Mesendoderm (in vitro differentiated cells): ENCODE measurements at regions not wholly inside any gene's neighbourhood (a gene's known extent, or its start where the extent isn't known, plus 50 kb on each side); places are given as distances from the start of the nearest gene placed in this dataset.

Source experiments
- DNase-seq: peaks from one replicate; pipeline ENCODE4 v3.0.0; 2013
- H2AK5ac ChIP-seq: 2 replicates; pipeline ENCODE4 v1.6.1; 2013; ENCODE audit warnings: low read length, inconsistent platforms
- H2BK120ac ChIP-seq: 2 replicates; pipeline ENCODE4 v1.6.1; 2013; ENCODE audit warnings: low read depth, mild to moderate bottlenecking, low read length, moderate library complexity, mixed read lengths
- H2BK15ac ChIP-seq: replicated peaks from 2 replicates; pipeline ENCODE4 v1.6.1; 2013; ENCODE audit warnings: low read depth, mild to moderate bottlenecking, moderate library complexity
- H2BK5ac ChIP-seq: 2 replicates; pipeline ENCODE4 v1.6.1; 2013; ENCODE audit warnings: low read length, inconsistent platforms
- H3K18ac ChIP-seq: 2 replicates; pipeline ENCODE4 v1.6.1; 2013; ENCODE audit warnings: mild to moderate bottlenecking, low read length, mixed read lengths
- H3K23ac ChIP-seq: one replicate; pipeline ENCODE4 v1.6.1; 2013; ENCODE audit warnings: low read length
- H3K27ac ChIP-seq: 2 replicates; pipeline ENCODE4 v1.5.1; 2013; ENCODE audit warnings: low read depth, mild to moderate bottlenecking, inconsistent platforms, low read length, moderate library complexity
- H3K27me3 ChIP-seq: 2 replicates; pipeline ENCODE4 v1.6.1; 2013; ENCODE audit warnings: low read length, control low read depth, mild to moderate bottlenecking, inconsistent platforms; ENCODE audit not compliant: insufficient read depth, poor library complexity
- H3K36me3 ChIP-seq: 2 replicates; pipeline ENCODE4 v1.6.1; 2013; ENCODE audit warnings: low read length, inconsistent platforms; ENCODE audit not compliant: control insufficient read depth, insufficient read depth
- H3K4ac ChIP-seq: one replicate; pipeline ENCODE4 v1.6.1; 2013; ENCODE audit warnings: low read depth, mild to moderate bottlenecking, low read length, moderate library complexity
- H3K4me1 ChIP-seq: 2 replicates; pipeline ENCODE4 v1.6.1; 2013; ENCODE audit warnings: low read depth, low read length, inconsistent platforms; ENCODE audit not compliant: control insufficient read depth
- H3K4me2 ChIP-seq: 2 replicates; pipeline ENCODE4 v1.6.1; 2013; ENCODE audit warnings: low read length
- H3K4me3 ChIP-seq: 2 replicates; pipeline ENCODE4 v1.5.1; 2013; ENCODE audit warnings: mild to moderate bottlenecking, low read length
- H3K56ac ChIP-seq: one replicate; pipeline ENCODE4 v1.6.1; 2013; ENCODE audit warnings: low read length
- H3K79me1 ChIP-seq: 2 replicates; pipeline ENCODE4 v1.6.1; 2013; ENCODE audit warnings: low read length, inconsistent platforms
- H3K79me2 ChIP-seq: 2 replicates; pipeline ENCODE4 v1.6.1; 2013; ENCODE audit warnings: mild to moderate bottlenecking, low read length; ENCODE audit not compliant: control insufficient read depth, insufficient read depth
- H3K9ac ChIP-seq: 2 replicates; pipeline ENCODE4 v1.6.1; 2013; ENCODE audit warnings: low read length, inconsistent platforms
- H4K5ac ChIP-seq: one replicate; pipeline ENCODE4 v1.6.1; 2013; ENCODE audit warnings: low read length
- H4K8ac ChIP-seq: one replicate; pipeline ENCODE4 v1.6.1; 2013; ENCODE audit warnings: low read depth, mild to moderate bottlenecking, control low read depth, low read length, moderate library complexity
- WGBS: extraction: QIAGEN DNeasy Blood & Tissue Kit; methylation state at CpG from one replicate; pipeline ENCODE4 v1.1.7; 2013; ENCODE audit warnings: low lambda C conversion rate, missing lambda C conversion rate; ENCODE audit not compliant: insufficient coverage; ENCODE audit errors: extremely low coverage; 5-methylcytosine and 5-hydroxymethylcytosine counted together

DNA sequence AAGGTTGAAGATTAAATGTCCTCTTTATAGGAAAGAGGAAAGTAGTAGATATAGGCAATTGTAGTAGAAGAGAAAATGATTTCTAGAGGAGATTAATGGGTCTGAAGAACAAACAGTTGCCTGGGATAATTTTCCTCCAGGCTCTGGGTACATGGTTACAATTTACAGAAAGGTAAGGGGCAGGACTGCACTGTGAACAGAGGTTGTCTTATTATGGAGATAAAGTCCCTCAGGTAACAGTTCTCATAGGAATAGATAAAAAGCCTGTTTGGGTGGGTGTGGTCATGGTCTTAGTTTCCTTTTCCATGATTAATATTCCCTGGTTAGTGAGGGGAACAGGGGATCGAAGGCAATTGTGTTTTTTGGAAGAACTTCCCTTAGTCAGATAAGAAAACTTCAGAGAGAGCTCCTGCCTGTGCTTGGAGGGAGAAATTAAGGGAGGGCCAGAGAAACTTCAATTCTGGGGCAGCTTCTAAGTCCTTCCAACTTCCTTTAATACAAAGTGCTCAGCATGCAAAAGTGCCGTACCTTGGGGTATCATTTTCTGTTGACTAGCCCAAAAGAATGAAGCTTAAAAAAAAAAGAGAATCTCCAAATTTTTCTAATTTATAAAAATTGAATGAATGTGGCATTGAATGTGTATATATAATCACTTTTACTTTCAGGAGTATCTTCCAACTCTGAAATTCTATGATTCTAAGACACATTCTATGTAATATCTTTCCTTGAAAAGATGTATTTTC, 295.4 kb upstream of the USP25 start:
- DNase-seq, result no peak
- Histone ChIP-seq H3K4me2 (no peak overlapping the region), H4K5ac (no peak overlapping the region), H4K8ac (no peak overlapping the region), H3K9ac (no peak overlapping the region), H2BK120ac (no peak overlapping the region), H3K56ac (no peak overlapping the region), H3K23ac (no peak overlapping the region), H3K4ac (no peak overlapping the region), H3K36me3 (no peaks in the 10 kb centered on the region), H2AK5ac (no peak overlapping the region), H3K79me1 (no peaks in the 10 kb centered on the region), H3K27ac (no peak overlapping the region), H2BK5ac (no peak overlapping the region), H3K27me3 (no peaks in the 10 kb centered on the region), H3K4me1 (no peaks in the 10 kb centered on the region), H2BK15ac (no peak overlapping the region), H3K18ac (no peak overlapping the region), H3K79me2 (no peaks in the 10 kb centered on the region), H3K4me3 (no peak overlapping the region)
- WGBS, result no CpG with 5 or more reads among the region's 2 CpGs

DNA sequence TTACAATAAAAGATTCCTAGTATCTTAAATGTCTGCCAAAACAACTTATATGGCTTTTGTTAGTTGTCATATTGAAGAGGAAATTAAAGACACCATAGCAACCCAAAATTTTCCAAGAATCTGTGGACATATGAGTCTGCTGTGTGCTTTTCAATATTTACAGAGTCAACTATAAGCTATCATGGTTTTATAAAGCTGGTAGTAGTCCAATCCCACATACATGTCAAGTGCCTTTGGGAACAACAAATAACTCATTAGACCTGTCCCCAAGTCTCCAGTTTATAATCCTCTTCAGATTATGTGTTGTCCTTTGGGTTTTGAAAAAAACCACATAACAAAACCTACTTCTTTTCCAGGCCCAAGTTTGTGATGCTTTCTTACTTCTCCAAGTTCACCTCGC, 293.8 kb upstream of the USP25 start:
- Histone ChIP-seq H3K27ac (no peak overlapping the region), H3K79me1 (no peaks in the 10 kb centered on the region), H2AK5ac (no peak overlapping the region), H3K18ac (no peak overlapping the region), H3K4me3 (no peak overlapping the region), H3K36me3 (no peaks in the 10 kb centered on the region), H3K4me2 (no peak overlapping the region), H4K8ac (no peak overlapping the region), H3K9ac (no peak overlapping the region), H3K27me3 (no peaks in the 10 kb centered on the region), H3K56ac (no peak overlapping the region), H2BK5ac (no peak overlapping the region), H2BK15ac (no peak overlapping the region), H3K79me2 (no peaks in the 10 kb centered on the region), H3K4me1 (no peaks in the 10 kb centered on the region), H3K23ac (no peak overlapping the region), H4K5ac (no peak overlapping the region), H3K4ac (no peak overlapping the region), H2BK120ac (no peak overlapping the region)
- DNase-seq, result no peak
- WGBS, result no CpG with 5 or more reads among the region's 1 CpG

DNA sequence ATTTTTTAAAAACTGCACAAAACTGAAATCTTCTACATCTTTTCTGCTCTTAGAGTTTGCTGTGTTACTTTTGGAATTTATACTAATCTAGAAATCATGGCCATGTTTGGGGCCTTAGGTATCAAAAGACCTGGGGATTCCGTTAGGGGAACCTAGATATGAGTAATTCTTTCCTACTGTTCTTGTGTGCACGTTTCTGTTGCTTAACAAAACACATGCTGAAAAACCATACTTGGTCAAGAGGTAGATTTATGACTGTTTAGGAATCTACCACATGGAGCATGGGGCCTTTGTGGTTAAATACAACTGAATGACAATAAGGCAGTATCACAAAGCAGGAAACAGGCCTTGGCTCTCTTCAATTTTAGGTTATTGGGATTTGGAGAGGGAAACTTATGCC, 291.9 kb upstream of the USP25 start:
- no peak overlapping the region for H3K9ac ChIP-seq
- H3K4me3 ChIP-seq, result no peak overlapping the region
- H3K36me3 ChIP-seq, result no peaks in the 10 kb centered on the region
- no peak for DNase-seq
- H2AK5ac ChIP-seq, result no peak overlapping the region
- H3K23ac ChIP-seq, result no peak overlapping the region
- no peak overlapping the region for H2BK15ac ChIP-seq
- H2BK5ac ChIP-seq, result no peak overlapping the region
- H2BK120ac ChIP-seq, result no peak overlapping the region
- no peak overlapping the region for H4K8ac ChIP-seq
- no peak overlapping the region for H4K5ac ChIP-seq
- H3K4ac ChIP-seq, result no peak overlapping the region
- H3K79me1 ChIP-seq, result no peaks in the 10 kb centered on the region
- H3K56ac ChIP-seq, result no peak overlapping the region
- WGBS, result no CpG with 5 or more reads among the region's 2 CpGs
- no peak overlapping the region for H3K27ac ChIP-seq
- H3K18ac ChIP-seq, result no peak overlapping the region
- no peaks in the 10 kb centered on the region for H3K79me2 ChIP-seq
- H3K4me2 ChIP-seq, result no peak overlapping the region
- no peaks in the 10 kb centered on the region for H3K4me1 ChIP-seq
- H3K27me3 ChIP-seq, result no peaks in the 10 kb centered on the region

DNA sequence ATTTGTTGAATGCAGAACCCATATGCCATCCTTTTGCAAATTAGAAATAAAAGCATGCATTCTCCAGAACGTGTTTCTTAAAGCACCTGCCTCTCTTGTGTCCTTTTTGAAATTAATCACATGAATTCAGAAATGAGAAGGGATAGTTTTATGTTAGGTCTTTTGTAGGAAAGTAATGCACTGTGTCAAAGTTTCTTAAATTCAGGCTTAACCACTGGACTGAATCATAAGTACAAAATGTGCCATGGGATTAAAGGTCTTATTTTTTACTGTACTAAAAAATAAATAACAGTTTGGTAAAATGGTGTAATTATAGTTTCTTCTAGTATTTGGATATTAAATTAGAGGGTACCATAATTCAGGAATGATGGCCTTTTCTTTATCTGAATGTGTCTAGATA, 290.1 kb upstream of the USP25 start:
- no peak overlapping the region for H3K27ac ChIP-seq
- H4K8ac ChIP-seq, result no peak overlapping the region
- H3K4ac ChIP-seq, result no peak overlapping the region
- H3K4me1 ChIP-seq, result peaks cover 2% of the 10 kb centered on the region
- no peak overlapping the region for H2AK5ac ChIP-seq
- H3K9ac ChIP-seq, result no peak overlapping the region
- no peak overlapping the region for H2BK5ac ChIP-seq
- no peak overlapping the region for H3K4me2 ChIP-seq
- H3K79me1 ChIP-seq, result no peaks in the 10 kb centered on the region
- H3K4me3 ChIP-seq, result no peak overlapping the region
- H4K5ac ChIP-seq, result no peak overlapping the region
- no peak overlapping the region for H3K18ac ChIP-seq
- H3K27me3 ChIP-seq, result no peaks in the 10 kb centered on the region
- no CpG with 5 or more reads among the region's 1 CpG for WGBS
- no peak for DNase-seq
- H3K36me3 ChIP-seq, result no peaks in the 10 kb centered on the region
- no peak overlapping the region for H2BK15ac ChIP-seq
- no peak overlapping the region for H3K23ac ChIP-seq
- no peaks in the 10 kb centered on the region for H3K79me2 ChIP-seq
- no peak overlapping the region for H3K56ac ChIP-seq
- H2BK120ac ChIP-seq, result no peak overlapping the region

DNA sequence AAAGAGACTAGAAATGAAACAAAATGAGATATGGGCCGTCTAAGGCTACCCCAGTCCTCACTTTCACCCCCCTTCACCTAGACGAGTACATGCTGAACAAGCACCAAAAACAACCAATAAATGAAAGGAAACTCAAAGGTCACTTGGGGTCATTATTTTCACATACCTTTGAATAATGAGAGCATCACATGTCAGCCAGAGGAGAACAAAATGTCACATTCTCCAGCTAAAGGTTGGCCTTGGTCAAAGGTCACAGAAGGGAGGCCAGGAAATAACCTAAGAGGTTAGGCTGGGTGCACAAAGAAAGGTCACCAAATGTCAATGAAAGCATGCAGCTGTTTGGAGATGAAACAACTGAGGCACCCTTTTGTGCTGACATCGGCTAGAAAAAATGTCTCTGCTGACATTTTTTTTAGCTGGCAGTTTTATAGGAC, 288.7 kb upstream of the USP25 start:
- no CpG with 5 or more reads among the region's 3 CpGs for WGBS
- no peak overlapping the region for H2BK120ac ChIP-seq
- H2BK15ac ChIP-seq, result no peak overlapping the region
- H3K18ac ChIP-seq, result no peak overlapping the region
- H3K56ac ChIP-seq, result no peak overlapping the region
- no peaks in the 10 kb centered on the region for H3K36me3 ChIP-seq
- no peaks in the 10 kb centered on the region for H3K79me1 ChIP-seq
- H3K4me2 ChIP-seq, result no peak overlapping the region
- peak; percentile 42 for DNase-seq
- no peak overlapping the region for H3K4me3 ChIP-seq
- H4K8ac ChIP-seq, result no peak overlapping the region
- H3K23ac ChIP-seq, result no peak overlapping the region
- no peak overlapping the region for H3K27ac ChIP-seq
- peaks cover 2% of the 10 kb centered on the region for H3K4me1 ChIP-seq
- H3K79me2 ChIP-seq, result no peaks in the 10 kb centered on the region
- no peaks in the 10 kb centered on the region for H3K27me3 ChIP-seq
- H4K5ac ChIP-seq, result no peak overlapping the region
- no peak overlapping the region for H3K4ac ChIP-seq
- H2AK5ac ChIP-seq, result no peak overlapping the region
- H3K9ac ChIP-seq, result no peak overlapping the region
- H2BK5ac ChIP-seq, result no peak overlapping the region

DNA sequence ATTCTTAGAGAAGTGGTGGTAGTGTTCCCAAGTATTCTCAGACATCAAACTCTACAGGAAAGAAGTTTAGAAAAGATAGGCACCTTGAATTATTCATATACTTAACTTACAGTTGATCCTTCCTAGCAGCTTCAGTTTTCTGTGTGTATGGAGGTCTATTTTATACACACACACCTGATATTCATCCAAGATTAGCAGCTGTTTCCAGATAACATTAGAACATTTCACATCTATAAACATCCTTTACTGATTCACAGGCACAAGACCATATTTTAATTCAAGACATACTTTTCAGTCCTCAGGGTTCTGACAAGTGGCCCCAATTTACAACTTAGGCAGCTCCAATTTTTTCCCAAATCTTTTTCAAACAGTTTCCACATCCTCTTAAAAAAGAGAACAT, 287.8 kb upstream of the USP25 start:
- H4K5ac ChIP-seq, result no peak overlapping the region
- no peak overlapping the region for H3K18ac ChIP-seq
- H3K79me2 ChIP-seq, result no peaks in the 10 kb centered on the region
- DNase-seq, result no peak
- H2BK15ac ChIP-seq, result no peak overlapping the region
- no peak overlapping the region for H3K4ac ChIP-seq
- H2AK5ac ChIP-seq, result no peak overlapping the region
- no peaks in the 10 kb centered on the region for H3K27me3 ChIP-seq
- no peak overlapping the region for H2BK120ac ChIP-seq
- H3K36me3 ChIP-seq, result no peaks in the 10 kb centered on the region
- peaks cover 2% of the 10 kb centered on the region for H3K4me1 ChIP-seq
- no peaks in the 10 kb centered on the region for H3K79me1 ChIP-seq
- H2BK5ac ChIP-seq, result no peak overlapping the region
- H3K27ac ChIP-seq, result no peak overlapping the region
- H4K8ac ChIP-seq, result no peak overlapping the region
- no peak overlapping the region for H3K9ac ChIP-seq
- no peak overlapping the region for H3K56ac ChIP-seq
- H3K4me3 ChIP-seq, result no peak overlapping the region
- no peak overlapping the region for H3K4me2 ChIP-seq
- H3K23ac ChIP-seq, result no peak overlapping the region
